Neural progenitor cell (in vitro differentiated cells): ENCODE measurements at regions not wholly inside any gene's neighbourhood (a gene's known extent, or its start where the extent isn't known, plus 50 kb on each side); places are given as distances from the start of the nearest gene placed in this dataset.
A peak's percentile ranks its signal among the peaks of the same experiment; 100 is the strongest.

Experiments
- DNase-seq: peaks from one replicate; pipeline ENCODE4 v3.0.0-alpha.2; 2016; ENCODE audit warnings: low spot score
- H2AFZ ChIP-seq: fragments of 200-600 bp; sonication (generic); replicated peaks from 2 replicates; pipeline ENCODE4 v1.6.1; 2016; ENCODE audit warnings: antibody characterized with exemption
- H3F3A ChIP-seq: fragments of 200-600 bp; sonication (generic); 2 replicates; pipeline ENCODE4 v1.6.1; 2016; ENCODE audit warnings: antibody characterized with exemption, low read depth
- H3K27ac ChIP-seq: fragments of 200-600 bp; sonication (generic); 2 replicates; pipeline ENCODE4 v1.5.1; 2016; ENCODE audit warnings: mild to moderate bottlenecking
- H3K27me3 ChIP-seq: fragments of 200-600 bp; sonication (generic); 2 replicates; pipeline ENCODE4 v1.6.1; 2016; ENCODE audit warnings: mild to moderate bottlenecking, moderate library complexity
- H3K36me3 ChIP-seq: fragments of 200-600 bp; sonication (generic); 2 replicates; pipeline ENCODE4 v1.5.1; 2016
- H3K4me1 ChIP-seq: fragments of 200-600 bp; sonication (generic); 2 replicates; pipeline ENCODE4 v1.6.1; 2016; ENCODE audit warnings: mixed run types
- H3K4me2 ChIP-seq: fragments of 200-600 bp; sonication (generic); 2 replicates; pipeline ENCODE4 v1.6.1; 2016
- H3K4me3 ChIP-seq: fragments of 200-600 bp; sonication (generic); 2 replicates; pipeline ENCODE4 v1.5.1; 2016
- H3K79me2 ChIP-seq: fragments of 200-600 bp; sonication (generic); 2 replicates; pipeline ENCODE4 v1.6.1; 2016; ENCODE audit warnings: low read depth
- H3K9ac ChIP-seq: fragments of 200-600 bp; sonication (generic); 2 replicates; pipeline ENCODE4 v1.6.1; 2016
- H3K9me3 ChIP-seq: fragments of 200-600 bp; sonication (generic); 2 replicates; pipeline ENCODE4 v1.5.1; 2016; ENCODE audit warnings: low read depth
- H4K20me1 ChIP-seq: fragments of 200-600 bp; sonication (generic); 2 replicates; pipeline ENCODE4 v1.6.1; 2016; ENCODE audit warnings: low read depth
- H3K27ac Mint-ChIP-seq: 3 replicates; pipeline ENCODE4 v1.8.0; 2021; ENCODE audit warnings: mixed read lengths
- H3K27me3 Mint-ChIP-seq: 2 replicates; pipeline ENCODE4 v1.8.0; 2022; ENCODE audit warnings: low read depth, mild to moderate bottlenecking, inconsistent platforms, moderate library complexity, mixed read lengths; ENCODE audit not compliant: insufficient read depth
- H3K36me3 Mint-ChIP-seq: 3 replicates; pipeline ENCODE4 v1.8.0; 2021; ENCODE audit warnings: mixed read lengths
- H3K4me1 Mint-ChIP-seq: 3 replicates; pipeline ENCODE4 v1.8.0; 2021; ENCODE audit warnings: mixed read lengths
- H3K4me3 Mint-ChIP-seq: 3 replicates; pipeline ENCODE4 v1.8.0; 2021; ENCODE audit warnings: mild to moderate bottlenecking, moderate library complexity, mixed read lengths
- H3K9me3 Mint-ChIP-seq: 3 replicates; pipeline ENCODE4 v1.8.0; 2020; ENCODE audit warnings: mixed read lengths
- EZH2 ChIP-seq: fragments of 200-600 bp; sonication (generic); IDR thresholded peaks from 2 replicates; pipeline ENCODE4 v1.6.1; 2017; ENCODE audit warnings: antibody characterized with exemption, mild to moderate bottlenecking, moderate library complexity
- EZH2phosphoT487 ChIP-seq: fragments of 200-600 bp; sonication (generic); IDR thresholded peaks from 2 replicates; pipeline ENCODE4 v1.6.1; 2017; ENCODE audit warnings: antibody characterized with exemption
- TF ChIP-seq, protein P1 (sequence below): fragments of 200-600 bp; sonication (generic); IDR thresholded peaks from 2 replicates; pipeline ENCODE4 v1.5.1; 2017; ENCODE audit warnings: antibody characterized with exemption, mild to moderate bottlenecking

DNA sequence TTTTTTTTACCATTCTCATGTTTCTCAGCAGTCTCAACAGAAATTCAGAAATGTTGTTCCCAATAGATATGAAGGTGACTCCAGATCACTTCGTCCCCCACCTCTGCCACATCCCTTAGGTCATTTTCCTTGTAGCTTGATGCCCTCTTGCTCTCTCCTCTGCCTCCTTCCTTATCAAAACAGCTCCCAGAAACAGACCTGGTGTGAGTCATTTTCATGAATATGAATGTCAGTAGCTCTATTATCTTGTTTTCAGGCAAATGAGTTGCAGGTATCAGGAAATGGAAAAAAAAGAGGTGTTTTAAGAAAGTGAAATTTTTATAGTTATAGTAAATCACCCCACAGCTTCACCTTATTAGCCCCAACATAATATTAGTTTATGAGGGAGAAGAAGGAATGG is 539.3 kb downstream of the SUCLA2 start:
- no peaks in the 10 kb centered on the region for H3K4me1 ChIP-seq
- no peaks in the 10 kb centered on the region for H3K79me2 ChIP-seq
- H3K9ac ChIP-seq: no peak overlapping the region
- DNase-seq: no peak
- H3K27ac ChIP-seq: no peak overlapping the region
- H3K9me3 ChIP-seq: no peaks in the 10 kb centered on the region
- Mint-ChIP-seq H3K9me3 (peaks cover 6% of the 10 kb centered on the region), H3K27me3 (peaks cover 2% of the 10 kb centered on the region), H3K36me3 (peaks cover 2% of the 10 kb centered on the region), H3K4me1 (peaks cover 10% of the 10 kb centered on the region), H3K4me3 (no peak overlapping the region), H3K27ac (no peak overlapping the region)
- no peak overlapping the region for H3K4me2 ChIP-seq
- no peaks in the 10 kb centered on the region for H3F3A ChIP-seq
- no peak overlapping the region for H3K4me3 ChIP-seq
- no peaks in the 10 kb centered on the region for H3K36me3 ChIP-seq
- TF ChIP-seq, protein P1, sequence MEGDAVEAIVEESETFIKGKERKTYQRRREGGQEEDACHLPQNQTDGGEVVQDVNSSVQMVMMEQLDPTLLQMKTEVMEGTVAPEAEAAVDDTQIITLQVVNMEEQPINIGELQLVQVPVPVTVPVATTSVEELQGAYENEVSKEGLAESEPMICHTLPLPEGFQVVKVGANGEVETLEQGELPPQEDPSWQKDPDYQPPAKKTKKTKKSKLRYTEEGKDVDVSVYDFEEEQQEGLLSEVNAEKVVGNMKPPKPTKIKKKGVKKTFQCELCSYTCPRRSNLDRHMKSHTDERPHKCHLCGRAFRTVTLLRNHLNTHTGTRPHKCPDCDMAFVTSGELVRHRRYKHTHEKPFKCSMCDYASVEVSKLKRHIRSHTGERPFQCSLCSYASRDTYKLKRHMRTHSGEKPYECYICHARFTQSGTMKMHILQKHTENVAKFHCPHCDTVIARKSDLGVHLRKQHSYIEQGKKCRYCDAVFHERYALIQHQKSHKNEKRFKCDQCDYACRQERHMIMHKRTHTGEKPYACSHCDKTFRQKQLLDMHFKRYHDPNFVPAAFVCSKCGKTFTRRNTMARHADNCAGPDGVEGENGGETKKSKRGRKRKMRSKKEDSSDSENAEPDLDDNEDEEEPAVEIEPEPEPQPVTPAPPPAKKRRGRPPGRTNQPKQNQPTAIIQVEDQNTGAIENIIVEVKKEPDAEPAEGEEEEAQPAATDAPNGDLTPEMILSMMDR: no peak
- TF ChIP-seq EZH2 (no peak), EZH2phosphoT487 (no peak)
- H2AFZ ChIP-seq: no peak overlapping the region
- H3K27me3 ChIP-seq: no peaks in the 10 kb centered on the region
- no peaks in the 10 kb centered on the region for H4K20me1 ChIP-seq

DNA sequence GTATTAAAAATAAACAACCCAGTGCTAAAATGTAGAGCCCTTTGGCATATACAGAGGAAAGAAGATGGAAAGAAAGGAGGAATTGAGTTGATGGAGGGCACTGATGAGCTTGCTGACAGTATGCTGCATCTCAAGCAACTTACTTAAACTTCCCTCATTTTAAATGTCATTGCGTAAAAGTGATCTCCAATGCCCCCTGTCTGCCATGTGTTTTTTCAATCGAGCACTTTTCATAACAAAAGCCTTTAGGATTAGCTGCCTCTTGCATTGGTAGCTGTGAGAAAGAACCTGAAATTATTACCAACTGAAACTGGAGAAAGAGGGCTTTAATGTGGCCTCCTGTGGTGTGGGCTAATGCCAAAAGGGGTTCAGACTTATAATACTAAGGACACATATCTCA is 541.6 kb downstream of the SUCLA2 start:
- H3K9me3 Mint-ChIP-seq: peaks cover 3% of the 10 kb centered on the region
- H3K9me3 ChIP-seq: no peaks in the 10 kb centered on the region
- H3K36me3 ChIP-seq: no peaks in the 10 kb centered on the region
- no peaks in the 10 kb centered on the region for H3K4me1 ChIP-seq
- H3K27ac ChIP-seq: no peak overlapping the region
- H3K4me3 Mint-ChIP-seq: no peak overlapping the region
- H3F3A ChIP-seq: no peaks in the 10 kb centered on the region
- no peak overlapping the region for H3K4me2 ChIP-seq
- TF ChIP-seq EZH2phosphoT487: no peak
- TF ChIP-seq, protein P1: peak; percentile 44
- no peaks in the 10 kb centered on the region for H3K27me3 ChIP-seq
- H3K27ac Mint-ChIP-seq: no peak overlapping the region
- H2AFZ ChIP-seq: peak overlapping the region; percentile 76
- H3K4me3 ChIP-seq: no peak overlapping the region
- H4K20me1 ChIP-seq: no peaks in the 10 kb centered on the region
- H3K4me1 Mint-ChIP-seq: peaks cover 15% of the 10 kb centered on the region
- no peaks in the 10 kb centered on the region for H3K79me2 ChIP-seq
- peaks cover 2% of the 10 kb centered on the region for H3K36me3 Mint-ChIP-seq
- H3K9ac ChIP-seq: no peak overlapping the region
- H3K27me3 Mint-ChIP-seq: peaks cover 2% of the 10 kb centered on the region
- peak; percentile 38 for DNase-seq

- no peaks in the 10 kb centered on the region for H3K9me3 ChIP-seq
- no peaks in the 10 kb centered on the region for H3K79me2 ChIP-seq
- H3K9ac ChIP-seq: no peak overlapping the region
- H4K20me1 ChIP-seq: no peaks in the 10 kb centered on the region
- H3K4me1 Mint-ChIP-seq: peaks cover 15% of the 10 kb centered on the region
- TF ChIP-seq, protein P1: no peak
- TF ChIP-seq EZH2phosphoT487: no peak
- no peak for TF ChIP-seq EZH2
- no peak for DNase-seq
- H2AFZ ChIP-seq: no peak overlapping the region
- H3K4me3 Mint-ChIP-seq: no peak overlapping the region
- no peaks in the 10 kb centered on the region for H3F3A ChIP-seq
- H3K36me3 ChIP-seq: no peaks in the 10 kb centered on the region
- no peaks in the 10 kb centered on the region for H3K4me1 ChIP-seq
- no peak overlapping the region for H3K27ac ChIP-seq
- H3K27me3 ChIP-seq: no peaks in the 10 kb centered on the region
- peaks cover 3% of the 10 kb centered on the region for H3K27me3 Mint-ChIP-seq
- H3K9me3 Mint-ChIP-seq: no peaks in the 10 kb centered on the region
- no peak overlapping the region for H3K27ac Mint-ChIP-seq
- H3K4me3 ChIP-seq: no peak overlapping the region
- H3K4me2 ChIP-seq: no peak overlapping the region
- H3K36me3 Mint-ChIP-seq: no peaks in the 10 kb centered on the region
Observed at GRCh38 chr13:47457626-47458025, 543.4 kb downstream of the SUCLA2 start.
